ENCODE measurements at regions not wholly inside any gene's neighbourhood (a gene's known extent, or its start where the extent isn't known, plus 50 kb on each side); places are given as distances from the start of the nearest gene placed in this dataset.

DNA sequence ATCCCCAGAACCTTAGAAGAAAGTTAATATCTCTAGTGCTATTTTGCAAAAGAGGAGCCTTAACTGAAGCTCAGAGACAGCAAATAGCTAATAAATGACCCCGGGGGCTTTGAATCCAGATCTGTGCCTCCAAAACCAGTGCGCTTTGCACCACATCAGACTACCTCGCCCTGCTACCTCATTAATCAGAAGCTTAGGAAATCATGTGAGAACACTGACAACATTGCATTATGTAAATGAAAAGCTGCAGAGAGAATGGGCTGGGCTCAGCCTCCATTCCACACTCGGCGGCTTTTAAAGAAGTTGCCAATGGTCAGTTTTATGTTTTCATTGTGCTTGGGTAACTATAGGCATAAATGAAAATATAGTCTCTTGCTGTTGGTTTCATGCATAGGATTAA, 54.0 kb upstream of the STMND1 start:
- H3K4me3 ChIP-seq (ENCODE audit: low read length): no peak overlapping the region

DNA sequence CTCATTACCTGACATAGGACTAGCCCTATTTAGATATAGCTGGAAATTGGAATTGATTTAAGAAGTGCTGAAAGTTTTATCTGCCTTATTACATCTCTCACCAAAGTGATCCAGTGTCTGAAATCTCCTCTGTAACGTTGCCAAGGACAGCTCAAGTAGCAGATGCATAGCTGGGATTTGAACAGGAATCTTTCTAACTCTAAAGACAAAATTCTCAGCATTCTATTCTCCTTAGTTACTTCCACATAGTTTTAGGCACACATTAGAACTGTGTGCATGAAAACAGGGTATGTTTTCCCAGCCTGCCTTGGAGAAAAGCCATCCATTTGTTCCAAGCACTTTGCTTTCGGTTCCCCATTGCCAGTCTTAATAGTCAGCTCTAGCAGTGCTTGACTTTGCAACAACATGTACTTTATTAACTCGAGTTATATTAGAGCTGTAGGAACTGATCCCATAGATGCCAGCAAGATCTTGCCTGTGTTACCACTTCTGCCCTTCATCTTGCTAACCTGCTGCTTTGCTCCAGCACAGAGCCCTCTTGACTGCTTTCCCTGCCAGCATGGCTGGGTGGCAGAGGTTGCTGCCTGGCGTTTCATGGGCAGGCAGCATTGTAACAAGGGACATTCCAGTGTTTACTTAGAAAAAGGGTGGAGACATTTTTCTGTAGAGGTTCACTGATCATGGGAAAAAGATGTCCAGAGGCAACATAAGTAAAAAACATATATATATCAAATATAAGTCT, 56.1 kb upstream of the STMND1 start:
- H3K9ac ChIP-seq (ENCODE audit: extremely low read depth, low read length, poor library complexity, severe bottlenecking): no peak overlapping the region

More for the DNA sequence above, 54.0 kb upstream of the STMND1 start:
- Mint-ChIP-seq H3K4me1 (peaks cover 6% of the 10 kb centered on the region), H3K27me3 (ENCODE audit: insufficient read depth) (no peaks in the 10 kb centered on the region), H3K4me3 (no peak overlapping the region), H3K27ac (no peak overlapping the region), H3K36me3 (ENCODE audit: low read depth) (no peaks in the 10 kb centered on the region), H3K9me3 (no peaks in the 10 kb centered on the region)
- no peak overlapping the region for H3K27ac ChIP-seq (ENCODE audit: low read depth, low read length)
- H3K36me3 ChIP-seq (ENCODE audit: control insufficient read depth, insufficient read depth, low read length): no peaks in the 10 kb centered on the region
- TF ChIP-seq, protein P1, sequence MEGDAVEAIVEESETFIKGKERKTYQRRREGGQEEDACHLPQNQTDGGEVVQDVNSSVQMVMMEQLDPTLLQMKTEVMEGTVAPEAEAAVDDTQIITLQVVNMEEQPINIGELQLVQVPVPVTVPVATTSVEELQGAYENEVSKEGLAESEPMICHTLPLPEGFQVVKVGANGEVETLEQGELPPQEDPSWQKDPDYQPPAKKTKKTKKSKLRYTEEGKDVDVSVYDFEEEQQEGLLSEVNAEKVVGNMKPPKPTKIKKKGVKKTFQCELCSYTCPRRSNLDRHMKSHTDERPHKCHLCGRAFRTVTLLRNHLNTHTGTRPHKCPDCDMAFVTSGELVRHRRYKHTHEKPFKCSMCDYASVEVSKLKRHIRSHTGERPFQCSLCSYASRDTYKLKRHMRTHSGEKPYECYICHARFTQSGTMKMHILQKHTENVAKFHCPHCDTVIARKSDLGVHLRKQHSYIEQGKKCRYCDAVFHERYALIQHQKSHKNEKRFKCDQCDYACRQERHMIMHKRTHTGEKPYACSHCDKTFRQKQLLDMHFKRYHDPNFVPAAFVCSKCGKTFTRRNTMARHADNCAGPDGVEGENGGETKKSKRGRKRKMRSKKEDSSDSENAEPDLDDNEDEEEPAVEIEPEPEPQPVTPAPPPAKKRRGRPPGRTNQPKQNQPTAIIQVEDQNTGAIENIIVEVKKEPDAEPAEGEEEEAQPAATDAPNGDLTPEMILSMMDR (conservative IDR thresholded peaks at IDR 0.05): no peak
- 93 to 95% methylated on average over 4 to 5 of the region's 5 CpGs for WGBS, 2 experiments (ENCODE audit: insufficient coverage in 1 of 2, insufficient read length in 1 of 2)
- no peak overlapping the region for H3K9ac ChIP-seq (ENCODE audit: extremely low read depth, low read length, poor library complexity, severe bottlenecking)
- no peaks in the 10 kb centered on the region for H3K9me3 ChIP-seq (ENCODE audit: control insufficient read depth, low read length)
- no peak for DNase-seq
- no peaks in the 10 kb centered on the region for H3K27me3 ChIP-seq (ENCODE audit: control insufficient read depth, insufficient read depth, low read length, poor library complexity, severe bottlenecking)
- H3K4me1 ChIP-seq (ENCODE audit: control insufficient read depth, insufficient read depth, low read length): no peaks in the 10 kb centered on the region

DNA sequence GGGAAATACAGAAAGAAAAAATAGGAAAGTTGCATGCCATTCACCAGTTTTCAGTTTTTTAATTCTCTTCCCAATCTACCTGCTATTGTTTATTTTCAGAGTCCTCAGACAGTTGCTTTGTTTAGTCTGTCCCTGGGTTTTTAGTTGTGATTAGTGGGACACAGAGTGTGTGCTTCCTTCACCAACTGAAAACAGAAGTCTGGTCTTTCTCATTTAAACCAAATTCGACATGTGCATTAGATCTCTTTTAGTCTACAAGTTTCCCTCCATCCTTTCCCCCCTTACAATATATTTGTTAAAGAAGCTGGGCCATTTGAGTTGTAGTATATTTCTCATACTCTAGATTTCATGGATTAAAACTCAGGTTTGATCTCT, 58.7 kb upstream of the STMND1 start:
- Histone ChIP-seq H3K27me3 (ENCODE audit: control insufficient read depth, insufficient read depth, low read length, poor library complexity, severe bottlenecking) (no peaks in the 10 kb centered on the region), H3K36me3 (ENCODE audit: control insufficient read depth, insufficient read depth, low read length) (no peaks in the 10 kb centered on the region), H3K9ac (ENCODE audit: extremely low read depth, low read length, poor library complexity, severe bottlenecking) (no peak overlapping the region), H3K4me3 (ENCODE audit: low read length) (no peak overlapping the region), H3K9me3 (ENCODE audit: control insufficient read depth, low read length) (no peaks in the 10 kb centered on the region), H3K27ac (ENCODE audit: low read depth, low read length) (no peak overlapping the region), H3K4me1 (ENCODE audit: control insufficient read depth, insufficient read depth, low read length) (no peaks in the 10 kb centered on the region)
- no CpG with 5 or more reads among the region's 1 CpG for WGBS, 2 experiments (ENCODE audit: insufficient coverage in 1 of 2, insufficient read length in 1 of 2)
- no peaks in the 10 kb centered on the region for H3K27me3 Mint-ChIP-seq (ENCODE audit: insufficient read depth)
- H3K27ac Mint-ChIP-seq: no peak overlapping the region
- no peaks in the 10 kb centered on the region for H3K9me3 Mint-ChIP-seq
- peak overlapping the region; percentile 10 for H3K4me3 Mint-ChIP-seq
- no peaks in the 10 kb centered on the region for H3K36me3 Mint-ChIP-seq (ENCODE audit: low read depth)
- H3K4me1 Mint-ChIP-seq: peaks cover 12% of the 10 kb centered on the region
- no peak for DNase-seq
- TF ChIP-seq, protein P1 (conservative IDR thresholded peaks at IDR 0.05): no peak

More for the DNA sequence above, 56.1 kb upstream of the STMND1 start:
- H3K36me3 Mint-ChIP-seq (ENCODE audit: low read depth): no peaks in the 10 kb centered on the region
- no peaks in the 10 kb centered on the region for H3K27me3 ChIP-seq (ENCODE audit: control insufficient read depth, insufficient read depth, low read length, poor library complexity, severe bottlenecking)
- H3K27ac ChIP-seq (ENCODE audit: low read depth, low read length): no peak overlapping the region
- H3K9me3 Mint-ChIP-seq: no peaks in the 10 kb centered on the region
- no peak overlapping the region for H3K4me3 ChIP-seq (ENCODE audit: low read length)
- no peak overlapping the region for H3K4me3 Mint-ChIP-seq
- H3K4me1 ChIP-seq (ENCODE audit: control insufficient read depth, insufficient read depth, low read length): no peaks in the 10 kb centered on the region
- no peak for DNase-seq
- no peaks in the 10 kb centered on the region for H3K27me3 Mint-ChIP-seq (ENCODE audit: insufficient read depth)
- no peaks in the 10 kb centered on the region for H3K9me3 ChIP-seq (ENCODE audit: control insufficient read depth, low read length)
- H3K36me3 ChIP-seq (ENCODE audit: control insufficient read depth, insufficient read depth, low read length): no peaks in the 10 kb centered on the region
- H3K27ac Mint-ChIP-seq: no peak overlapping the region
- TF ChIP-seq, protein P1 (conservative IDR thresholded peaks at IDR 0.05): no peak
- H3K4me1 Mint-ChIP-seq: peaks cover 12% of the 10 kb centered on the region
- 90 to 97% methylated on average over 3 to 4 of the region's 4 CpGs for WGBS, 2 experiments (ENCODE audit: insufficient coverage in 1 of 2, insufficient read length in 1 of 2)
